ENCODE measurements at regions not wholly inside any gene's neighbourhood (a gene's known extent, or its start where the extent isn't known, plus 50 kb on each side); places are given as distances from the start of the nearest gene placed in this dataset.

DNA sequence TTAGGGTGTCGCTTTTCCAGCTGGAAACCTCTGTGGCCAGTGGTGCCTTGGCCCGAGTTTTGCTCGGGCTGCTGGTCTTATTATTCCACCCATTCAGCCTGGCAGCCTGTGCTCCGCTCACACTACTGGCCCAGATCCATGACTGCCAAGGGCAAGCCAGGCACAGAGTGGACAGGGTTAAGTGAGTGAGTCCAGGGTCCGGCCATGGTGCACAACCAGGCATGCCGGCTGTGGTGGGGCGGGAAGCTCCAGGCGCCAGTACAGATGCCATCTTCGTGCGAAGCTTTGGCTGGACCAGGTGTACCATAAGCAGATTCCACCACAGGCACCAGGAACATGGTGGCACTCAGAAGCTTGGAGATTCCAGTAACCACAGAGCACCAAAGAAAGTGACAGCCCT is 580.2 kb upstream of the FAM174A start:
- Histone ChIP-seq H3K4me2 (no peak overlapping the region), H2AFZ (ENCODE audit: low read depth) (no peak overlapping the region), H3K27ac (no peak overlapping the region), H3K4me1 (ENCODE audit: low read depth, poor library complexity, severe bottlenecking) (no peaks in the 10 kb centered on the region), H4K20me1 (ENCODE audit: insufficient read depth) (no peaks in the 10 kb centered on the region), H3K27me3 (ENCODE audit: insufficient read depth, low read depth) (no peaks in the 10 kb centered on the region), H3K79me2 (ENCODE audit: insufficient read depth, low read depth) (no peaks in the 10 kb centered on the region), H3K4me3 (IDR thresholded peaks at IDR 0.05; ENCODE audit: insufficient read depth, low read depth, low read length) (no peak overlapping the region), H3K36me3 (ENCODE audit: insufficient read depth) (no peaks in the 10 kb centered on the region), H3K9ac (no peak overlapping the region)
- no peak for TF ChIP-seq CTCF (conservative IDR thresholded peaks at IDR 0.05; ENCODE audit: low read depth, low read length)

- Histone ChIP-seq H3K9ac (no peak overlapping the region), H3K79me2 (ENCODE audit: insufficient read depth, low read depth) (no peaks in the 10 kb centered on the region), H3K4me1 (ENCODE audit: low read depth, poor library complexity, severe bottlenecking) (peaks cover 36% of the 10 kb centered on the region), H3K4me2 (no peak overlapping the region), H4K20me1 (ENCODE audit: insufficient read depth) (no peaks in the 10 kb centered on the region), H3K27me3 (ENCODE audit: insufficient read depth, low read depth) (no peaks in the 10 kb centered on the region), H3K36me3 (ENCODE audit: insufficient read depth) (no peaks in the 10 kb centered on the region), H3K4me3 (IDR thresholded peaks at IDR 0.05; ENCODE audit: insufficient read depth, low read depth, low read length) (no peak overlapping the region), H3K27ac (no peak overlapping the region), H2AFZ (ENCODE audit: low read depth) (no peak overlapping the region)
- no peak for TF ChIP-seq CTCF (conservative IDR thresholded peaks at IDR 0.05; ENCODE audit: low read depth, low read length)
Measured at GRCh38 chr5:99949969-99950524, 585.1 kb upstream of the FAM174A start.

DNA sequence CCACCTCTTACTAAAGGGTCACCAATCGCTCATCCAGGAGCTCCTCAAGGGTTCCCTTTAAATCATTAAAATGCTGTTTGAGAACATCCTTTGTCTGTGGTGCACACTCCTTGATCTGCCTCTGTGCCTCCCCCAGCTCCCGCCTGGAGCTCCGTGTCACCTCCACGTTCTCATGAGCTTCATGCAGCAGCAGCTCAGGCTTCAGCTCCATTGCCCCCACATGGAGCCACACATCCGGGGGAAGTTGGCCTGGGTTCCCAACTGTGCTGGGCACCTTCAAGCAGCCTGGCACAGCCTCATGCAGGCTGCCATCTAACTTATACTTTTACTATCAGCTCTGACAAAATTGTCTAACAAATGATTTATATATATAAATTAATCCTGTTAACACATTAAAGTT is 585.8 kb upstream of the FAM174A start:
- Histone ChIP-seq H2AFZ (ENCODE audit: low read depth) (no peak overlapping the region), H3K36me3 (ENCODE audit: insufficient read depth) (no peaks in the 10 kb centered on the region), H3K9ac (no peak overlapping the region), H3K27me3 (ENCODE audit: insufficient read depth, low read depth) (no peaks in the 10 kb centered on the region), H3K4me1 (ENCODE audit: low read depth, poor library complexity, severe bottlenecking) (peaks cover 43% of the 10 kb centered on the region), H3K4me3 (IDR thresholded peaks at IDR 0.05; ENCODE audit: insufficient read depth, low read depth, low read length) (no peak overlapping the region), H3K27ac (no peak overlapping the region), H3K79me2 (ENCODE audit: insufficient read depth, low read depth) (no peaks in the 10 kb centered on the region), H4K20me1 (ENCODE audit: insufficient read depth) (no peaks in the 10 kb centered on the region), H3K4me2 (no peak overlapping the region)
- TF ChIP-seq CTCF (conservative IDR thresholded peaks at IDR 0.05; ENCODE audit: low read depth, low read length) = no peak

- no peak overlapping the region for H2AFZ ChIP-seq (ENCODE audit: low read depth)
- H3K4me2 ChIP-seq = 0 out of 2 replicates have a peak overlapping the region, but pooled peaks have one; percentile 13
- H4K20me1 ChIP-seq (ENCODE audit: insufficient read depth) = no peaks in the 10 kb centered on the region
- H3K4me1 ChIP-seq (ENCODE audit: low read depth, poor library complexity, severe bottlenecking) = peaks cover 48% of the 10 kb centered on the region
- H3K9ac ChIP-seq = no peak overlapping the region
- no peaks in the 10 kb centered on the region for H3K36me3 ChIP-seq (ENCODE audit: insufficient read depth)
- H3K27ac ChIP-seq = no peak overlapping the region
- no peaks in the 10 kb centered on the region for H3K79me2 ChIP-seq (ENCODE audit: insufficient read depth, low read depth)
- TF ChIP-seq CTCF (conservative IDR thresholded peaks at IDR 0.05; ENCODE audit: low read depth, low read length) = no peak
- H3K27me3 ChIP-seq (ENCODE audit: insufficient read depth, low read depth) = no peaks in the 10 kb centered on the region
- no peak overlapping the region for H3K4me3 ChIP-seq (IDR thresholded peaks at IDR 0.05; ENCODE audit: insufficient read depth, low read depth, low read length)
Measured at GRCh38 chr5:99948850-99949249, 586.3 kb upstream of the FAM174A start.

All from KMS-11 (cell line).